Activated T-cell treated with anti-CD3 and anti-CD28 coated beads, Interleukin-2, amount 50 U/mL, for 4 hours (primary cell): ENCODE measurements at regions not wholly inside any gene's neighbourhood (a gene's known extent, or its start where the extent isn't known, plus 50 kb on each side); places are given as distances from the start of the nearest gene placed in this dataset.
"Not testable (repeated sequence)": the region's sequence is repeated elsewhere in the genome, so short reads cannot be mapped to it uniquely, and the experiment has no call there.

Source experiments
- ATAC-seq, 2 donors: fragments of 200-7000 bp; cut with Tn5 transposase; one replicate each; pipeline ENCODE4 v1.10.0; 2021
- DNase-seq: peaks from one replicate; pipeline ENCODE4 v3.0.0-alpha.2; 2020
- H3K27me3 Mint-ChIP-seq: one replicate; pipeline ENCODE4 v1.8.0; 2021; ENCODE audit warnings: low read depth, mixed read lengths
- H3K36me3 Mint-ChIP-seq: one replicate; pipeline ENCODE4 v1.8.0; 2022; ENCODE audit warnings: mixed read lengths; ENCODE audit not compliant: insufficient read depth
- H3K4me1 Mint-ChIP-seq: one replicate; pipeline ENCODE4 v1.8.0; 2021; ENCODE audit warnings: low read depth, mixed read lengths
- H3K4me3 Mint-ChIP-seq: one replicate; pipeline ENCODE4 v1.8.0; 2021; ENCODE audit warnings: mild to moderate bottlenecking, moderate library complexity, mixed read lengths
- H3K9me3 Mint-ChIP-seq: one replicate; pipeline ENCODE4 v1.8.0; 2021; ENCODE audit warnings: mixed read lengths

- ATAC-seq (no peak), DNase-seq (no peak)
- Mint-ChIP-seq H3K4me1 (peaks cover 26% of the 10 kb centered on the region), H3K27me3 (no peaks in the 10 kb centered on the region), H3K36me3 (peaks cover 72% of the 10 kb centered on the region), H3K4me3 (no peak overlapping the region), H3K9me3 (no peaks in the 10 kb centered on the region)
Measured at GRCh38 chr7:149616898-149617297, 119.3 kb upstream of the ZNF746 start.

GRCh38 chr7:149615690-149616270 is 118.2 kb upstream of the ZNF746 start:
- no peak for DNase-seq
- Mint-ChIP-seq H3K36me3 (peaks cover 71% of the 10 kb centered on the region), H3K9me3 (no peaks in the 10 kb centered on the region), H3K4me1 (peaks cover 15% of the 10 kb centered on the region), H3K27me3 (no peaks in the 10 kb centered on the region), H3K4me3 (no peak overlapping the region)
- ATAC-seq, result no peak

GRCh38 chr7:149610441-149611011 is 112.9 kb upstream of the ZNF746 start:
- ATAC-seq (no peak), DNase-seq (no peak)
- Mint-ChIP-seq H3K36me3 (peaks cover 73% of the 10 kb centered on the region), H3K27me3 (no peaks in the 10 kb centered on the region), H3K4me3 (no peak overlapping the region), H3K4me1 (no peaks in the 10 kb centered on the region), H3K9me3 (no peaks in the 10 kb centered on the region)

- DNase-seq, result no peak
- H3K36me3 Mint-ChIP-seq, result peaks cover 56% of the 10 kb centered on the region
- no peak for ATAC-seq
- no peaks in the 10 kb centered on the region for H3K4me1 Mint-ChIP-seq
- no peak overlapping the region for H3K4me3 Mint-ChIP-seq
- no peaks in the 10 kb centered on the region for H3K9me3 Mint-ChIP-seq
- no peaks in the 10 kb centered on the region for H3K27me3 Mint-ChIP-seq
Measured at GRCh38 chr7:149608168-149608567, 110.6 kb upstream of the ZNF746 start.

GRCh38 chr7:149607683-149608082 is 110.1 kb upstream of the ZNF746 start:
- Mint-ChIP-seq H3K36me3 (peaks cover 55% of the 10 kb centered on the region), H3K4me1 (no peaks in the 10 kb centered on the region)
- ATAC-seq, result no peak

GRCh38 chr7:149606826-149607225 is 109.2 kb upstream of the ZNF746 start:
- Mint-ChIP-seq H3K9me3 (no peaks in the 10 kb centered on the region), H3K4me1 (peaks cover 3% of the 10 kb centered on the region), H3K36me3 (peaks cover 55% of the 10 kb centered on the region), H3K4me3 (no peak overlapping the region), H3K27me3 (no peaks in the 10 kb centered on the region)
- ATAC-seq (no peak), DNase-seq (no peak)

More at GRCh38 chr7:149607683-149608082, 110.1 kb upstream of the ZNF746 start:
- H3K27me3 Mint-ChIP-seq, result no peaks in the 10 kb centered on the region
- H3K4me3 Mint-ChIP-seq, result no peak overlapping the region
- no peaks in the 10 kb centered on the region for H3K9me3 Mint-ChIP-seq
- no peak for DNase-seq

- no peak for ATAC-seq
- no peak for DNase-seq
- Mint-ChIP-seq H3K9me3 (no peaks in the 10 kb centered on the region), H3K4me3 (no peak overlapping the region), H3K4me1 (peaks cover 12% of the 10 kb centered on the region), H3K27me3 (no peaks in the 10 kb centered on the region), H3K36me3 (peaks cover 55% of the 10 kb centered on the region)
Measured at GRCh38 chr7:149605696-149606095, 108.1 kb upstream of the ZNF746 start.

- no peak overlapping the region for H3K4me3 Mint-ChIP-seq
- H3K4me1 Mint-ChIP-seq, result peaks cover 24% of the 10 kb centered on the region
- H3K36me3 Mint-ChIP-seq, result peaks cover 50% of the 10 kb centered on the region
- no peaks in the 10 kb centered on the region for H3K9me3 Mint-ChIP-seq
- ATAC-seq (no peak), DNase-seq (no peak)
- H3K27me3 Mint-ChIP-seq, result no peaks in the 10 kb centered on the region
Measured at GRCh38 chr7:149604521-149604920, 106.9 kb upstream of the ZNF746 start.

GRCh38 chr7:149600669-149601330 is 103.2 kb upstream of the ZNF746 start:
- peaks cover 36% of the 10 kb centered on the region for H3K36me3 Mint-ChIP-seq
- H3K4me3 Mint-ChIP-seq, result peak overlapping the region; percentile 54
- not testable (repeated sequence) for H3K27me3 Mint-ChIP-seq, DNase-seq, H3K9me3 Mint-ChIP-seq
- ATAC-seq, result peak; percentile 94 to 97
- H3K4me1 Mint-ChIP-seq, result peaks cover 33% of the 10 kb centered on the region

GRCh38 chr7:149599636-149600206 is 102.1 kb upstream of the ZNF746 start:
- Mint-ChIP-seq H3K27me3 (no peaks in the 10 kb centered on the region), H3K4me1 (peaks cover 33% of the 10 kb centered on the region), H3K4me3 (peak overlapping the region; percentile 54), H3K9me3 (no peaks in the 10 kb centered on the region), H3K36me3 (peaks cover 43% of the 10 kb centered on the region)
- ATAC-seq (no peak), DNase-seq (no peak)

- Mint-ChIP-seq H3K4me1 (peaks cover 33% of the 10 kb centered on the region), H3K4me3 (no peak overlapping the region), H3K36me3 (peaks cover 51% of the 10 kb centered on the region), H3K9me3 (no peaks in the 10 kb centered on the region), H3K27me3 (no peaks in the 10 kb centered on the region)
- no peak for ATAC-seq
- DNase-seq, result no peak
Measured at GRCh38 chr7:149598721-149599308, 101.2 kb upstream of the ZNF746 start.

GRCh38 chr7:149597789-149598188 is 100.2 kb upstream of the ZNF746 start:
- not testable (repeated sequence) for H3K4me3 Mint-ChIP-seq, DNase-seq, H3K27me3 Mint-ChIP-seq, H3K9me3 Mint-ChIP-seq, ATAC-seq
- Mint-ChIP-seq H3K36me3 (peaks cover 47% of the 10 kb centered on the region), H3K4me1 (peaks cover 33% of the 10 kb centered on the region)

- no peak overlapping the region for H3K4me3 Mint-ChIP-seq
- ATAC-seq (no peak), DNase-seq (no peak)
- H3K4me1 Mint-ChIP-seq, result peaks cover 19% of the 10 kb centered on the region
- peaks cover 49% of the 10 kb centered on the region for H3K36me3 Mint-ChIP-seq
- no peaks in the 10 kb centered on the region for H3K27me3 Mint-ChIP-seq
- no peaks in the 10 kb centered on the region for H3K9me3 Mint-ChIP-seq
Measured at GRCh38 chr7:149595541-149595940, 97.9 kb upstream of the ZNF746 start.

GRCh38 chr7:149595078-149595477 is 97.5 kb upstream of the ZNF746 start:
- Mint-ChIP-seq H3K27me3 (no peaks in the 10 kb centered on the region), H3K4me1 (peaks cover 15% of the 10 kb centered on the region), H3K4me3 (no peak overlapping the region), H3K9me3 (no peaks in the 10 kb centered on the region), H3K36me3 (peaks cover 53% of the 10 kb centered on the region)
- DNase-seq (no peak), ATAC-seq (no peak)
